Retinal pigment epithelial cell (primary cell): ENCODE measurements at regions not wholly inside any gene's neighbourhood (a gene's known extent, or its start where the extent isn't known, plus 50 kb on each side); places are given as distances from the start of the nearest gene placed in this dataset.
A peak's percentile ranks its signal among the peaks of the same experiment; 100 is the strongest.

Experiments
- DNase-seq: peaks from one replicate; pipeline ENCODE4 v3.0.0-alpha.2; 2010; ENCODE audit warnings: low read depth
- H3K4me3 ChIP-seq: 2 replicates; pipeline ENCODE4 v1.5.1; 2011; ENCODE audit warnings: mild to moderate bottlenecking, low read length, control low read depth, moderate library complexity
- CTCF ChIP-seq: conservative IDR thresholded peaks from 2 replicates; pipeline ENCODE4 v1.5.1; 2011; ENCODE audit warnings: low read depth, low read length, control low read depth, inconsistent platforms

GRCh38 chr3:145754605-145755289 is 406.2 kb downstream of the PLOD2 start:
- no peak overlapping the region for H3K4me3 ChIP-seq
- TF ChIP-seq CTCF: no peak
- DNase-seq: no peak

- TF ChIP-seq CTCF: no peak
- no peak for DNase-seq
- H3K4me3 ChIP-seq: no peak overlapping the region
Observed at GRCh38 chr3:145760036-145760435, 400.9 kb downstream of the PLOD2 start.

GRCh38 chr3:145767909-145768308 is 393.1 kb downstream of the PLOD2 start:
- TF ChIP-seq CTCF: peak; percentile 39
- H3K4me3 ChIP-seq: no peak overlapping the region
- no peak for DNase-seq

- DNase-seq: peak; percentile 25
- TF ChIP-seq CTCF: peak; percentile 74
- H3K4me3 ChIP-seq: no peak overlapping the region
Observed at GRCh38 chr3:145776782-145777408, 384.1 kb downstream of the PLOD2 start.

- H3K4me3 ChIP-seq: no peak overlapping the region
- TF ChIP-seq CTCF: no peak
- no peak for DNase-seq
Observed at GRCh38 chr3:145780301-145780700, 380.7 kb downstream of the PLOD2 start.

- no peak for DNase-seq
- no peak for TF ChIP-seq CTCF
Observed at GRCh38 chr3:145785668-145786067, 375.3 kb downstream of the PLOD2 start.

GRCh38 chr3:145798007-145798406 is 363.0 kb downstream of the PLOD2 start:
- no peak for DNase-seq

More at GRCh38 chr3:145785668-145786067, 375.3 kb downstream of the PLOD2 start:
- no peak overlapping the region for H3K4me3 ChIP-seq

More at GRCh38 chr3:145798007-145798406, 363.0 kb downstream of the PLOD2 start:
- TF ChIP-seq CTCF: no peak
- H3K4me3 ChIP-seq: no peak overlapping the region
